Astrocyte of the spinal cord (primary cell): ENCODE measurements at regions not wholly inside any gene's neighbourhood (a gene's known extent, or its start where the extent isn't known, plus 50 kb on each side); places are given as distances from the start of the nearest gene placed in this dataset.

Experiments used
- DNase-seq: peaks from one replicate; pipeline ENCODE4 v3.0.0; 2011; ENCODE audit warnings: low read depth, low spot score
- H3K4me3 ChIP-seq: 2 replicates; pipeline ENCODE4 v1.5.1; 2011; ENCODE audit warnings: low read depth, mild to moderate bottlenecking, low read length, moderate library complexity
- in situ Hi-C: cut with HindIII; loops from 2 replicates; pipeline ENCODE4 v1.10.0; 2017; ENCODE audit warnings: low sequenced_read_pairs
- TF ChIP-seq, protein P1 (sequence below): IDR thresholded peaks from 2 replicates; pipeline ENCODE4 v1.5.1; 2012; ENCODE audit warnings: low read depth, mild to moderate bottlenecking, low read length, inconsistent platforms

DNA sequence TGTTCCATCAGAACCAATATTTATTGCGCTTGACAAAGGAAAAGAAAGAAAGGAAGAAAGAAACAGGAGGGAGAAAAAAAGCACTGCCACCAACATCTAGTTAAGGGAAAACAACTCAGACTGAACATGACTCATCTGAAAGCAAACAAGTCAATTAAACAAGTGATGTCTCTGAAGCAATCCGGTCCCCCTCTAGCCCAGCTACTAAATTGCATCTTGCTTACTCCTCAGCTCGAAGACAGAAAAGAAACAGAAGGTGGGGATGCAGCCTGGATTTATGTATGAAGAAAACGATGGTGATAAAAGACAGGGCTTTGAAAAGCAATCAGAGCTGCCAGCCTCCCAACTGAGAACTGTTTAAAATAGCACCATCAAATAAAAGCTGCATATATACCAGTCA, 188.2 kb downstream of the OMA1 start:
- in situ Hi-C loops: no loop called here
- DNase-seq: peak; percentile 1
- TF ChIP-seq, protein P1, sequence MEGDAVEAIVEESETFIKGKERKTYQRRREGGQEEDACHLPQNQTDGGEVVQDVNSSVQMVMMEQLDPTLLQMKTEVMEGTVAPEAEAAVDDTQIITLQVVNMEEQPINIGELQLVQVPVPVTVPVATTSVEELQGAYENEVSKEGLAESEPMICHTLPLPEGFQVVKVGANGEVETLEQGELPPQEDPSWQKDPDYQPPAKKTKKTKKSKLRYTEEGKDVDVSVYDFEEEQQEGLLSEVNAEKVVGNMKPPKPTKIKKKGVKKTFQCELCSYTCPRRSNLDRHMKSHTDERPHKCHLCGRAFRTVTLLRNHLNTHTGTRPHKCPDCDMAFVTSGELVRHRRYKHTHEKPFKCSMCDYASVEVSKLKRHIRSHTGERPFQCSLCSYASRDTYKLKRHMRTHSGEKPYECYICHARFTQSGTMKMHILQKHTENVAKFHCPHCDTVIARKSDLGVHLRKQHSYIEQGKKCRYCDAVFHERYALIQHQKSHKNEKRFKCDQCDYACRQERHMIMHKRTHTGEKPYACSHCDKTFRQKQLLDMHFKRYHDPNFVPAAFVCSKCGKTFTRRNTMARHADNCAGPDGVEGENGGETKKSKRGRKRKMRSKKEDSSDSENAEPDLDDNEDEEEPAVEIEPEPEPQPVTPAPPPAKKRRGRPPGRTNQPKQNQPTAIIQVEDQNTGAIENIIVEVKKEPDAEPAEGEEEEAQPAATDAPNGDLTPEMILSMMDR: no peak

DNA sequence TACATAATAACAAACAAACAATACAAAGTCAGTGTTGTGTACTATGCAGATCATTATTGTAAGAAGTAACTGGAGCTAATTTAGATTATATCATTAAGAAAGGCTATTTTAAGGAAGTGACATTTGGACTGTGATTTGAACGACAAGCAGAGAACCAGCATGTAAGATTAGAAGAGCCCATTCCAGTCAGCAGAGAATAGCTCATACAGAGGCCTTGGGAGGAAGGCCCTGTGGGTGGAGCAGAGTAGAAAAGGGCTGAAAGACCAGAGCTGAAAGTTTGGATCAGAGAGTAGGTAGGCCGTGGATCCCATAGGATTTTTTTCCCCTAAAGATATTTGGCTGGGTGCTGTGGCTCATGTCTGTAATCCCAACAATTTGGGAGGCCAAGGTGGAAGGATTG, 190.1 kb downstream of the OMA1 start:
- H3K4me3 ChIP-seq: no peak overlapping the region
- in situ Hi-C loops: no loop called here
- DNase-seq: no peak
- TF ChIP-seq, protein P1: no peak

More for the DNA sequence above, 188.2 kb downstream of the OMA1 start:
- no peak overlapping the region for H3K4me3 ChIP-seq

DNA sequence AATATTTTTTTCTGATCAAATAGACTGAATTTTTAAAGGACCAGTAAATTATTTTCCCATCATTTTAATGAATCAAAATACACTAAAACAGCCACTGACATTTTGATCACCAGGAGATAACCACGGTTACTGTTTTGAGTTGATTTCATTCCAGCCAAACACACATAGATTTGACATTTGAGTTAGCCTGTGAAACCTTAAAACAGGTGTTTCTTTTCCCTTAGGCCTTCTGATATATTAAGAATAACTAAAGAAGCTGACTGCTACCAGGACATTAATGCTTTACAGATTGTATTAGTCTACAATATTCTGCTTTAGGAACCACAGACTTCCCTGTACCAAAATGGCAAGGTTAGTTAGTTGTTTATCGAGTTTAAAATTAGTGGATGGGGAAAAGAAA, 193.4 kb downstream of the OMA1 start:
- DNase-seq: no peak
- TF ChIP-seq, protein P1: no peak
- no peak overlapping the region for H3K4me3 ChIP-seq
- in situ Hi-C loops: no loop called here

DNA sequence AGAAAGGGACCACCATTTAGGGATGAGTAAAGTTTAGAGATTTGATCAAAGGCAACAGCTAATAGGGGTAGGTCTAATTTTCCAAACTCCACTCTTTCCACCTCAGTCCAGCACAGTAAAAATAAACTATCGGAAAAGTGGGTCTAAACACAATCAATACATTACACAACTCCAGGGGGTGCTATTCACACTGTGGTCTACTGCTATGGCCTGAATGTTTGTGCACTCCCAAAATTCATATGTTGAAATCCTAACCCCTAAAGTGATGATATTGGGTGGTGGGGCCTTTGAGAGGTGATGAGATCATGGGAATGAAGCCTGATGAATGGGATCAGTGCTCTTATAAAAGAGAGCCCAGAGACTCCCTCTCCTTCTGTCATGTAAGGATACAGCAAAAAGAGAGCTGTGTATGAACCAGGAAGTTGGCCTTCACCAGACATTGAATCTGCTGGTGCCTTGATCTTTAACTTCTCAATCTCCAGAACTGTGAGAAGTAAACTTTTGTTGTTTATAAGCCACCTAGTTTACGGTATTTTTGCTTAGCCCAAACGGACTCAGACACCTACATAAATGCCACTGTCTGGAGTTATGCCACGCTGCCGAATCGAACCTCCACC, 193.9 kb downstream of the OMA1 start:
- TF ChIP-seq, protein P1: no peak
- in situ Hi-C loops: no loop called here
- H3K4me3 ChIP-seq: no peak overlapping the region
- no peak for DNase-seq

DNA sequence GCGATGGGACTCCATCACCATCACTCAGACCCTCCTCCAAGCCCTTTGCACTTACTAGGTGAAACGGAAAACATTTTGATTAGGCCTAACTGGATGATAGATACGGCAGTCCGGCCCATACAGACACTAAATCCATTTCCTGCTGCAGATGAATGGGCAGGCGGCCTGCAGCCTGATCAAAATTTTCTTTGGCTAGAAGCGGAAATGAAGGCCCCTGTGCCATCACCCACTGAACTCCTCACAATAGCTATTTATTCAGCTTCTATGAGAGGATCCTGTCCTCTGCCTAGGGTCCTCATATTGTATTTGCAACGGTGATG, 200.5 kb downstream of the OMA1 start:
- in situ Hi-C loops: no loop called here
- TF ChIP-seq, protein P1: no peak
- H3K4me3 ChIP-seq: no peak overlapping the region
- no peak for DNase-seq

DNA sequence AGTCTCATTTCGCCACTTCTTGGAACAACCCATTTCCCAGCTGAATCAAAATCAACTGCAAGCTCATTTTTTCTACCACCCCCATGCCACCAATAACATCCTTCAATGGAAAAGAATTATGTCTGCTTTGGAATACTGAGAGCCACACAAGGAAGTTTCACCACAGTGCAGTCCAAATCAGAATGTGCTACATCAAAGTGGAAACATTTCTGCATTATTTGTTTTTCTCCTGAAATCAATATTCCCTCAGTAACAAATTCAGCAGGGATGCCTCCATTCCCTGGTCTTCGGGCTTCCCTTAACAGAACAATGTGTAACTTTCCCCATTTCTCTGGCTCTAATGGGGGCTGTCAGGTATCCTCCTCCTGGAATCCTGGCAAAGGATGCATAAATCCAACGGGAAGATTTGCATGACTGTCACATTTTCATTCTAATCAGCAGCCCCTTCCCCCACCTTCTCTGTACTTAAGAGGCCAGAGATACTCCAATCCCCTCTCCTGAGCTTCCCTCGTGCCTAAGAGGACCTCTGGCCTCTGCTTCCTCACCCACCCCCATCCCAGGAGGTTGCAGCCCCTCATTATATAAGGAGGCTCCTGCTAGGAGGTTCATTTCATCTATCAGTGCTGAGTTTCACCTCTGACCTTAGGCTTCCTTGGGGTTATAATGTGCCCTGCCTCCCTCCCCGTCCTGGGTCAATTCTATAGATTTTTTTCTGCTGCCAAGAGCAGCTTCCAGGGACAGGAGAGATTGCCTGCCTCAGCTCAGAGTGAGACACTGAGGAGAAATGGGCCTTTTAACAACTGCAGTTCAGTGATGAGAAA, 201.1 kb downstream of the OMA1 start:
- TF ChIP-seq, protein P1: no peak
- DNase-seq: no peak
- in situ Hi-C loops: no loop called here
- H3K4me3 ChIP-seq: no peak overlapping the region
